MM.1S (cell line): ENCODE measurements at regions not wholly inside any gene's neighbourhood (a gene's known extent, or its start where the extent isn't known, plus 50 kb on each side); places are given as distances from the start of the nearest gene placed in this dataset.

ENCODE experiments used
- DNase-seq: peaks from one replicate; pipeline ENCODE4 v3.0.0-alpha.2; 2015
- H2AFZ ChIP-seq: fragments of 300-600 bp; sonication (generic); 2 replicates; pipeline ENCODE4 v1.6.0; 2016; ENCODE audit warnings: antibody characterized with exemption, low read length
- H3F3A ChIP-seq: fragments of 300-600 bp; sonication (generic); 2 replicates; pipeline ENCODE4 v1.6.1; 2016; ENCODE audit warnings: mild to moderate bottlenecking, antibody characterized with exemption, low read length, moderate library complexity, mixed read lengths; ENCODE audit not compliant: insufficient read depth
- H3K27ac ChIP-seq: fragments of 300-600 bp; sonication (generic); 2 replicates; pipeline ENCODE4 v1.5.1; 2016; ENCODE audit warnings: mild to moderate bottlenecking, low read length
- H3K27me3 ChIP-seq: fragments of 300-600 bp; sonication (generic); replicated peaks from 2 replicates; pipeline ENCODE4 v1.6.0; 2016; ENCODE audit warnings: low read length; ENCODE audit not compliant: insufficient read depth
- H3K36me3 ChIP-seq: fragments of 300-600 bp; sonication (generic); replicated peaks from 2 replicates; pipeline ENCODE4 v1.6.1; 2016; ENCODE audit warnings: mild to moderate bottlenecking, low read length, mixed read lengths; ENCODE audit not compliant: insufficient read depth
- H3K4me1 ChIP-seq: fragments of 300-600 bp; sonication (generic); 2 replicates; pipeline ENCODE4 v1.6.1; 2016; ENCODE audit warnings: low read length, mixed read lengths
- H3K4me2 ChIP-seq: fragments of 300-600 bp; sonication (generic); 2 replicates; pipeline ENCODE4 v1.6.0; 2016; ENCODE audit warnings: low read depth, low read length
- H3K4me3 ChIP-seq: fragments of 300-600 bp; sonication (generic); 2 replicates; pipeline ENCODE4 v1.5.1; 2016; ENCODE audit warnings: low read length, mixed read lengths
- H3K79me2 ChIP-seq: fragments of 300-600 bp; sonication (generic); 2 replicates; pipeline ENCODE4 v1.6.1; 2016; ENCODE audit warnings: mixed run types, low read length, mixed read lengths
- H3K9ac ChIP-seq: fragments of 300-600 bp; sonication (generic); 2 replicates; pipeline ENCODE4 v1.6.1; 2016; ENCODE audit warnings: low read length, mixed read lengths
- H3K9me2 ChIP-seq: fragments of 300-600 bp; sonication (generic); replicated peaks from 2 replicates; pipeline ENCODE4 v1.6.1; 2016; ENCODE audit warnings: mild to moderate bottlenecking, low read length, mixed read lengths; ENCODE audit not compliant: insufficient read depth
- H3K9me3 ChIP-seq: fragments of 300-600 bp; sonication (generic); replicated peaks from 2 replicates; pipeline ENCODE4 v1.6.1; 2016; ENCODE audit warnings: mild to moderate bottlenecking, low read length, mixed read lengths; ENCODE audit not compliant: insufficient read depth
- H4K20me1 ChIP-seq: fragments of 300-600 bp; sonication (generic); 2 replicates; pipeline ENCODE4 v1.6.1; 2016; ENCODE audit warnings: mild to moderate bottlenecking, low read length, moderate library complexity, mixed read lengths; ENCODE audit not compliant: insufficient read depth
- CTCF ChIP-seq: fragments of 300-600 bp; sonication (generic); IDR thresholded peaks from 2 replicates; pipeline ENCODE4 v1.5.1; 2016; ENCODE audit warnings: antibody characterized with exemption, low read length, mixed read lengths
- EZH2 ChIP-seq: fragments of 300-600 bp; sonication (generic); optimal IDR thresholded peaks from 2 replicates; pipeline ENCODE3; 2017; ENCODE audit warnings: low read depth, mild to moderate bottlenecking, antibody characterized with exemption, low read length, mixed read lengths
- EZH2phosphoT487 ChIP-seq: fragments of 300-600 bp; sonication (generic); IDR thresholded peaks from 2 replicates; pipeline ENCODE4 v1.6.1; 2018; ENCODE audit warnings: antibody characterized with exemption, low read length

- TF ChIP-seq EZH2phosphoT487 (no peak), CTCF (no peak), EZH2 (no peak)
- H3K4me1 ChIP-seq: no peaks in the 10 kb centered on the region
- no peaks in the 10 kb centered on the region for H3K27me3 ChIP-seq
These were observed 99.5 kb downstream of the LINC00237 start for GRCh38 chr20:21006611-21007010.

GRCh38 chr20:21004386-21005076 lies 101.6 kb downstream of the LINC00237 start:
- Histone ChIP-seq H3K9ac (no peak overlapping the region), H3K4me1 (no peaks in the 10 kb centered on the region), H3K79me2 (no peaks in the 10 kb centered on the region), H3K4me2 (no peak overlapping the region), H3K4me3 (no peak overlapping the region), H4K20me1 (no peaks in the 10 kb centered on the region), H3K27me3 (no peaks in the 10 kb centered on the region), H3K27ac (no peak overlapping the region), H3K9me3 (no peaks in the 10 kb centered on the region), H3K36me3 (no peaks in the 10 kb centered on the region), H3K9me2 (no peaks in the 10 kb centered on the region), H2AFZ (no peak overlapping the region), H3F3A (no peaks in the 10 kb centered on the region)
- TF ChIP-seq CTCF: no peak
- TF ChIP-seq EZH2phosphoT487: no peak
- DNase-seq: no peak

More at GRCh38 chr20:21006611-21007010, 99.5 kb downstream of the LINC00237 start:
- no peaks in the 10 kb centered on the region for H3F3A ChIP-seq
- H3K36me3 ChIP-seq: no peaks in the 10 kb centered on the region
- H3K4me2 ChIP-seq: no peak overlapping the region
- H4K20me1 ChIP-seq: no peaks in the 10 kb centered on the region
- H3K4me3 ChIP-seq: no peak overlapping the region
- H3K27ac ChIP-seq: no peak overlapping the region
- H3K9me3 ChIP-seq: no peaks in the 10 kb centered on the region
- H2AFZ ChIP-seq: no peak overlapping the region
- H3K9me2 ChIP-seq: no peaks in the 10 kb centered on the region
- no peak overlapping the region for H3K9ac ChIP-seq
- DNase-seq: no peak
- no peaks in the 10 kb centered on the region for H3K79me2 ChIP-seq

- no peak for TF ChIP-seq CTCF
- TF ChIP-seq EZH2: no peak
- TF ChIP-seq EZH2phosphoT487: no peak
- H3K27me3 ChIP-seq: no peaks in the 10 kb centered on the region
These were observed 102.3 kb downstream of the LINC00237 start for GRCh38 chr20:21003902-21004301.

More at GRCh38 chr20:21003902-21004301, 102.3 kb downstream of the LINC00237 start:
- H3K9me3 ChIP-seq: no peaks in the 10 kb centered on the region
- H3K9me2 ChIP-seq: no peaks in the 10 kb centered on the region
- H3F3A ChIP-seq: no peaks in the 10 kb centered on the region
- no peak overlapping the region for H2AFZ ChIP-seq
- no peaks in the 10 kb centered on the region for H3K4me1 ChIP-seq
- H3K36me3 ChIP-seq: no peaks in the 10 kb centered on the region
- H3K9ac ChIP-seq: no peak overlapping the region
- no peak for DNase-seq
- no peaks in the 10 kb centered on the region for H3K79me2 ChIP-seq
- H3K4me3 ChIP-seq: no peak overlapping the region
- H3K4me2 ChIP-seq: no peak overlapping the region
- no peak overlapping the region for H3K27ac ChIP-seq
- no peaks in the 10 kb centered on the region for H4K20me1 ChIP-seq
